ENCODE measurements at regions not wholly inside any gene's neighbourhood (a gene's known extent, or its start where the extent isn't known, plus 50 kb on each side); places are given as distances from the start of the nearest gene placed in this dataset.
"Not testable (repeated sequence)": the region's sequence is repeated elsewhere in the genome, so short reads cannot be mapped to it uniquely, and the experiment has no call there.

DNA sequence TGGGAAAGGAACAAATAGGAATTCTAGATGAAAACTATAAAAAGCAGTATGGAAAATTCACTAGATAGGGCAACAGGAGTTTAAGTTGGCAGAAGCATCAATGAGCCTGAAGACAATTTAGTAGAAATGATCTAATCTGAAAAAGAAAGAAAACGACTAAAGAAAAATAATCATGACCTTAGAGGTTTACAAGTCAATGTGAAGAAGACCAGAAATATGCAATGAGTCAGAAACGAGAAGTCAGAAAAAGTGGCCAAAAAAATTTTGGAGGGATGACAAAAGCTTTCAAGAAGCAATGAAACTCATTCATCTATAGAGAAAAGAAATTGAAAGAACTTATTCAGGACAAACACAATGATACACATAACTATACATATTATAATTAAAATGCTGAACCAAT lies 1244.0 kb downstream of the RPIA start:
- TF ChIP-seq, protein P1, sequence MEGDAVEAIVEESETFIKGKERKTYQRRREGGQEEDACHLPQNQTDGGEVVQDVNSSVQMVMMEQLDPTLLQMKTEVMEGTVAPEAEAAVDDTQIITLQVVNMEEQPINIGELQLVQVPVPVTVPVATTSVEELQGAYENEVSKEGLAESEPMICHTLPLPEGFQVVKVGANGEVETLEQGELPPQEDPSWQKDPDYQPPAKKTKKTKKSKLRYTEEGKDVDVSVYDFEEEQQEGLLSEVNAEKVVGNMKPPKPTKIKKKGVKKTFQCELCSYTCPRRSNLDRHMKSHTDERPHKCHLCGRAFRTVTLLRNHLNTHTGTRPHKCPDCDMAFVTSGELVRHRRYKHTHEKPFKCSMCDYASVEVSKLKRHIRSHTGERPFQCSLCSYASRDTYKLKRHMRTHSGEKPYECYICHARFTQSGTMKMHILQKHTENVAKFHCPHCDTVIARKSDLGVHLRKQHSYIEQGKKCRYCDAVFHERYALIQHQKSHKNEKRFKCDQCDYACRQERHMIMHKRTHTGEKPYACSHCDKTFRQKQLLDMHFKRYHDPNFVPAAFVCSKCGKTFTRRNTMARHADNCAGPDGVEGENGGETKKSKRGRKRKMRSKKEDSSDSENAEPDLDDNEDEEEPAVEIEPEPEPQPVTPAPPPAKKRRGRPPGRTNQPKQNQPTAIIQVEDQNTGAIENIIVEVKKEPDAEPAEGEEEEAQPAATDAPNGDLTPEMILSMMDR (IDR thresholded peaks at IDR 0.05; ENCODE audit: low read length): not testable (repeated sequence)
- TF ChIP-seq EZH2 (IDR thresholded peaks at IDR 0.05; ENCODE audit: borderline replicate concordance, low read length): not testable (repeated sequence)
